OCI-LY7 (cell line): ENCODE measurements at regions not wholly inside any gene's neighbourhood (a gene's known extent, or its start where the extent isn't known, plus 50 kb on each side); places are given as distances from the start of the nearest gene placed in this dataset.

ENCODE experiments used
- BruUV-seq: library from RNA; stranded (reverse); fragments of 400-500 nt; replicated peaks from 2 replicates; lab custom pipeline; 2021; lab: Mats Ljungman, UMichigan
- CTCF ChIA-PET: fragments of 300-600 bp; sonication (Branson Sonifier 250); formaldehyde crosslinking; loops from one replicate; lab custom pipeline; 2022; ENCODE audit warnings: antibody characterized with exemption; ENCODE audit not compliant: unreplicated experiment; lab: Charles Lee
- POLR2A ChIA-PET: fragments of 300-600 bp; sonication (Branson Sonifier 250); formaldehyde crosslinking; loops from one replicate; lab custom pipeline; 2022; ENCODE audit warnings: antibody characterized with exemption; lab: Charles Lee
- DNase-seq: peaks from one replicate; pipeline ENCODE4 v3.0.0-alpha.2; 2015; ENCODE audit warnings: low spot score
- H2AFZ ChIP-seq: fragments of 200-600 bp; sonication (generic), shearing (Covaris generic); 2 replicates; pipeline ENCODE4 v1.6.1; 2014; ENCODE audit warnings: mild to moderate bottlenecking, antibody characterized with exemption, low read length, moderate library complexity
- H3K27ac ChIP-seq: fragments of 200-600 bp; sonication (generic); 2 replicates; pipeline ENCODE4 v1.5.1; 2014; ENCODE audit warnings: mixed run types, low read depth, mild to moderate bottlenecking, moderate library complexity, low read length, inconsistent platforms; ENCODE audit not compliant: poor library complexity, severe bottlenecking
- H3K36me3 ChIP-seq: fragments of 200-600 bp; sonication (generic); 2 replicates; pipeline ENCODE4 v1.6.1; 2014; ENCODE audit warnings: mild to moderate bottlenecking, antibody characterized with exemption, low read length, moderate library complexity, mixed read lengths; ENCODE audit not compliant: insufficient read depth
- H3K4me1 ChIP-seq: fragments of 200-600 bp; sonication (generic); 2 replicates; pipeline ENCODE4 v1.5.1; 2014; ENCODE audit warnings: mild to moderate bottlenecking, low read length; ENCODE audit not compliant: insufficient read depth, poor library complexity, severe bottlenecking
- H3K4me2 ChIP-seq: fragments of 200-600 bp; sonication (generic); 2 replicates; pipeline ENCODE4 v1.6.1; 2014; ENCODE audit warnings: mild to moderate bottlenecking, low read length
- H3K4me3 ChIP-seq: fragments of 200-600 bp; sonication (generic); 2 replicates; pipeline ENCODE4 v1.5.1; 2014; ENCODE audit warnings: mild to moderate bottlenecking, low read depth, low read length; ENCODE audit not compliant: poor library complexity, severe bottlenecking
- H3K79me2 ChIP-seq: fragments of 200-600 bp; sonication (generic); 2 replicates; pipeline ENCODE4 v1.6.1; 2016; ENCODE audit warnings: low read depth, mild to moderate bottlenecking, low read length, moderate library complexity, mixed read lengths; ENCODE audit not compliant: insufficient read depth
- H3K9me2 ChIP-seq: fragments of 200-600 bp; sonication (generic); 2 replicates; pipeline ENCODE4 v1.6.1; 2016; ENCODE audit warnings: mild to moderate bottlenecking, low read length, mixed read lengths; ENCODE audit not compliant: insufficient read depth
- H3K9me3 ChIP-seq: fragments of 200-600 bp; sonication (generic); 2 replicates; pipeline ENCODE4 v1.6.1; 2014; ENCODE audit warnings: mild to moderate bottlenecking, mixed run types, low read length, mixed read lengths
- H4K20me1 ChIP-seq: fragments of 200-600 bp; sonication (generic); 2 replicates; pipeline ENCODE4 v1.6.1; 2014; ENCODE audit warnings: mild to moderate bottlenecking, antibody characterized with exemption, low read length, moderate library complexity, mixed read lengths; ENCODE audit not compliant: insufficient read depth
- CTCF ChIP-seq: fragments of 200-600 bp; sonication (generic); conservative IDR thresholded peaks from 2 replicates; pipeline ENCODE4 v1.5.1; 2014; ENCODE audit warnings: mild to moderate bottlenecking, antibody characterized with exemption, low read length, moderate library complexity, mixed read lengths
- EZH2phosphoT487 ChIP-seq: fragments of 200-600 bp; sonication (generic); IDR thresholded peaks from 2 replicates; pipeline ENCODE4 v1.6.1; 2018; ENCODE audit warnings: low read depth, borderline replicate concordance, mild to moderate bottlenecking, mixed run types, antibody characterized with exemption, low read length, moderate library complexity, mixed read lengths
- intact Hi-C: fragments of 100-400 bp; cut with micrococcal nuclease; formaldehyde crosslinking; loops from one replicate; pipeline ENCODE4 v1.10.0; 2022; ENCODE audit not compliant: unreplicated experiment

GRCh38 chr2:58569475-58570185 is 328.5 kb upstream of the FANCL start:
- TF ChIP-seq EZH2phosphoT487 (no peak), CTCF (no peak)
- Histone ChIP-seq H3K9me2 (no peaks in the 10 kb centered on the region), H3K79me2 (no peaks in the 10 kb centered on the region), H3K36me3 (no peaks in the 10 kb centered on the region), H3K9me3 (no peaks in the 10 kb centered on the region), H2AFZ (no peak overlapping the region), H4K20me1 (no peaks in the 10 kb centered on the region), H3K4me1 (no peaks in the 10 kb centered on the region), H3K4me3 (no peak overlapping the region), H3K4me2 (no peak overlapping the region), H3K27ac (no peak overlapping the region)
- intact Hi-C loops = no loop called here
- no peak for DNase-seq
- CTCF ChIA-PET = no interaction called here
- POLR2A ChIA-PET = no interaction called here
- no TSS peak for BruUV-seq

DNA sequence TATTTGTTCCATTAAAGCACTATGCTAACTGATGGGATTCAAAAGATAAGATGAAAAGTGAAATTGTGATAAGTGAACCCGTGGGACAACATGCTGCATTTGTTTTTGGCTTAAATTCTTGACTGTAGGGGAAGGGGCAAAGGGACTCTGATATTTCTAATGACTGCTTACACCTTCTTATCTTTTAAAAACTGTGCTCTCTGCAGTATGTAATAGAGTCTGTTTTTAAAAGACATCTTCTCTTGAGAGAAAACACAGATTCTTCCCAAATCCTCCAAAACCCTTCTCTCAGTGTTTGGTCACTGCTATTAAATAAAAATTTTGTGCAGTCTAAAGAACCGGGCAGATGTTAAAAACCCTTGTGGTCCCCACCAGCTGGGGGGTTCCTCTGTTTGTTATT is 327.8 kb upstream of the FANCL start:
- Histone ChIP-seq H4K20me1 (no peaks in the 10 kb centered on the region), H3K79me2 (no peaks in the 10 kb centered on the region), H3K4me2 (no peak overlapping the region), H3K4me1 (no peaks in the 10 kb centered on the region), H3K9me3 (no peaks in the 10 kb centered on the region), H3K36me3 (no peaks in the 10 kb centered on the region), H3K9me2 (no peaks in the 10 kb centered on the region), H3K4me3 (no peak overlapping the region), H2AFZ (no peak overlapping the region), H3K27ac (no peak overlapping the region)
- POLR2A ChIA-PET = no interaction called here
- TF ChIP-seq CTCF = no peak
- no peak for TF ChIP-seq EZH2phosphoT487
- DNase-seq = no peak
- intact Hi-C loops = no loop called here
- CTCF ChIA-PET = no interaction called here
- no TSS peak for BruUV-seq

- BruUV-seq = no TSS peak
- Histone ChIP-seq H4K20me1 (no peaks in the 10 kb centered on the region), H3K36me3 (no peaks in the 10 kb centered on the region), H3K4me2 (no peak overlapping the region), H3K27ac (no peak overlapping the region), H3K4me3 (no peak overlapping the region), H3K9me3 (no peaks in the 10 kb centered on the region), H3K4me1 (no peaks in the 10 kb centered on the region), H2AFZ (no peak overlapping the region), H3K9me2 (no peaks in the 10 kb centered on the region), H3K79me2 (no peaks in the 10 kb centered on the region)
- POLR2A ChIA-PET = interaction anchor here (0.6 kb wide), 1 partner anchor 947 kb away, joined by 4 read pairs; no protein-coding TSS in a partner anchor
- DNase-seq = no peak
- TF ChIP-seq CTCF (no peak), EZH2phosphoT487 (no peak)
- intact Hi-C loops = no loop called here
- CTCF ChIA-PET = no interaction called here
Observed at GRCh38 chr2:58562276-58562675, 321.2 kb upstream of the FANCL start.
